Endodermal cell (in vitro differentiated cells): ENCODE measurements at regions not wholly inside any gene's neighbourhood (a gene's known extent, or its start where the extent isn't known, plus 50 kb on each side); places are given as distances from the start of the nearest gene placed in this dataset.
"Not testable (repeated sequence)": the region's sequence is repeated elsewhere in the genome, so short reads cannot be mapped to it uniquely, and the experiment has no call there.

Experiments used
- DNase-seq: peaks from one replicate; pipeline ENCODE4 v3.0.0-alpha.2; 2017
- H3K27ac ChIP-seq: 2 replicates; pipeline ENCODE4 v1.5.1; 2013; ENCODE audit warnings: mild to moderate bottlenecking, low read depth, low read length, moderate library complexity
- H3K27me3 ChIP-seq: 2 replicates; pipeline ENCODE4 v1.6.1; 2013; ENCODE audit warnings: mild to moderate bottlenecking, low read length, moderate library complexity; ENCODE audit not compliant: insufficient read depth, control insufficient read depth, poor library complexity, severe bottlenecking
- H3K36me3 ChIP-seq: 2 replicates; pipeline ENCODE4 v1.7.0; 2013; ENCODE audit warnings: mild to moderate bottlenecking, low read length, moderate library complexity; ENCODE audit not compliant: control insufficient read depth, insufficient read depth
- H3K4me1 ChIP-seq: one replicate; pipeline ENCODE4 v1.7.0; 2013; ENCODE audit warnings: low read length; ENCODE audit not compliant: control insufficient read depth, insufficient read depth
- H3K4me3 ChIP-seq: 2 replicates; pipeline ENCODE4 v1.5.1; 2013; ENCODE audit warnings: mild to moderate bottlenecking, low read length, moderate library complexity
- H3K9ac ChIP-seq: 2 replicates; pipeline ENCODE4 v1.6.1; 2013; ENCODE audit warnings: mild to moderate bottlenecking, low read length, moderate library complexity; ENCODE audit not compliant: poor library complexity, severe bottlenecking; ENCODE audit errors: extremely low read depth
- H3K9me3 ChIP-seq: 2 replicates; pipeline ENCODE4 v1.6.1; 2013; ENCODE audit warnings: mild to moderate bottlenecking, low read length, moderate library complexity; ENCODE audit not compliant: control insufficient read depth
- H3K27ac Mint-ChIP-seq: 2 replicates; pipeline ENCODE4 v1.8.0; 2020; ENCODE audit warnings: mixed read lengths
- H3K27me3 Mint-ChIP-seq: 2 replicates; pipeline ENCODE4 v1.8.0; 2021; ENCODE audit warnings: mild to moderate bottlenecking, mixed read lengths; ENCODE audit not compliant: insufficient read depth
- H3K36me3 Mint-ChIP-seq: 2 replicates; pipeline ENCODE4 v1.8.0; 2020; ENCODE audit warnings: low read depth, mixed read lengths
- H3K4me1 Mint-ChIP-seq: 2 replicates; pipeline ENCODE4 v1.8.0; 2020; ENCODE audit warnings: mixed read lengths
- H3K4me3 Mint-ChIP-seq: 2 replicates; pipeline ENCODE4 v1.8.0; 2020; ENCODE audit warnings: mild to moderate bottlenecking, moderate library complexity, mixed read lengths
- H3K9me3 Mint-ChIP-seq: 2 replicates; pipeline ENCODE4 v1.8.0; 2020; ENCODE audit warnings: mild to moderate bottlenecking, mixed read lengths
- WGBS, 2 experiments: methylation state at CpG; one replicate each; pipeline versions ENCODE4 v1.1.5 to v1.1.7; 2013; ENCODE audit warnings: missing lambda C conversion rate in 2 of 2, mixed read lengths in 1 of 2; ENCODE audit not compliant: insufficient coverage in 1 of 2, insufficient read length in 1 of 2; 5-methylcytosine and 5-hydroxymethylcytosine counted together
- TF ChIP-seq, protein P1 (sequence below): fragments of 200-600 bp; sonication (generic); conservative IDR thresholded peaks from 2 replicates; pipeline ENCODE4 v1.5.0; 2021; ENCODE audit warnings: antibody characterized with exemption, mild to moderate bottlenecking

DNA sequence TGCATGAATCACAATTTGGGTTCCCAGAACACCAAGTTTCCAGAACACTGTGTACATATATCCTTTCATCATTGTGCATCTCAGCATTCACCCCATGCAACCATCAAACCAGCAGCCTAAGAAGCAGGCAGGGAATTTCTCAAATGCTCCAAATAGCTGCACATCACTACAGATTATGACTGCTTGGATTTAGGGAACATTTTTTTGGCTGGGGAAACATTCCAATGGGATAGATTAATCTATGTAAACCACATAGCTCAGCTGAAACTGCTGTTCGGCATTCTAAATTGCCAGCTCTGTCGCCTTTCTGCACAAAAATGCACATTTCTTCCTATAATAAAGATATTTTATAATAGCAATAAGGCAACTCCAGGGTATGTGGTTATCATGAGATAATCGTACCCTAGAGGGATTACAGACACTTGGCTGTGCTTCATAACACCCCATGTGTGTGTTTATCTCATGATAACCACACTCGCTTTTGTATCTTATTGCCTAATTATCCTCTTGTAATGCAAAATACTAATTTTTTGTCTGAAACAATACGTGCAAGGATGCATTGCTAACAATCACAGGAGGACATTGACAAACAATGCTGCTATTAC, 483.7 kb upstream of the DPH6 start:
- no peaks in the 10 kb centered on the region for H3K4me1 ChIP-seq
- 86 to 100% methylated on average over 3 to 5 of the region's 5 CpGs for WGBS, 2 experiments
- peaks cover 6% of the 10 kb centered on the region for H3K27me3 Mint-ChIP-seq
- no peak overlapping the region for H3K27ac ChIP-seq
- H3K9ac ChIP-seq, result no peak overlapping the region
- no peak overlapping the region for H3K27ac Mint-ChIP-seq
- TF ChIP-seq, protein P1, sequence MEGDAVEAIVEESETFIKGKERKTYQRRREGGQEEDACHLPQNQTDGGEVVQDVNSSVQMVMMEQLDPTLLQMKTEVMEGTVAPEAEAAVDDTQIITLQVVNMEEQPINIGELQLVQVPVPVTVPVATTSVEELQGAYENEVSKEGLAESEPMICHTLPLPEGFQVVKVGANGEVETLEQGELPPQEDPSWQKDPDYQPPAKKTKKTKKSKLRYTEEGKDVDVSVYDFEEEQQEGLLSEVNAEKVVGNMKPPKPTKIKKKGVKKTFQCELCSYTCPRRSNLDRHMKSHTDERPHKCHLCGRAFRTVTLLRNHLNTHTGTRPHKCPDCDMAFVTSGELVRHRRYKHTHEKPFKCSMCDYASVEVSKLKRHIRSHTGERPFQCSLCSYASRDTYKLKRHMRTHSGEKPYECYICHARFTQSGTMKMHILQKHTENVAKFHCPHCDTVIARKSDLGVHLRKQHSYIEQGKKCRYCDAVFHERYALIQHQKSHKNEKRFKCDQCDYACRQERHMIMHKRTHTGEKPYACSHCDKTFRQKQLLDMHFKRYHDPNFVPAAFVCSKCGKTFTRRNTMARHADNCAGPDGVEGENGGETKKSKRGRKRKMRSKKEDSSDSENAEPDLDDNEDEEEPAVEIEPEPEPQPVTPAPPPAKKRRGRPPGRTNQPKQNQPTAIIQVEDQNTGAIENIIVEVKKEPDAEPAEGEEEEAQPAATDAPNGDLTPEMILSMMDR, result no peak
- DNase-seq, result no peak
- H3K36me3 ChIP-seq, result no peaks in the 10 kb centered on the region
- H3K27me3 ChIP-seq, result peaks cover 5% of the 10 kb centered on the region
- H3K36me3 Mint-ChIP-seq, result no peaks in the 10 kb centered on the region
- no peaks in the 10 kb centered on the region for H3K9me3 ChIP-seq
- H3K4me1 Mint-ChIP-seq, result peaks cover 9% of the 10 kb centered on the region
- H3K4me3 Mint-ChIP-seq, result no peak overlapping the region
- H3K4me3 ChIP-seq, result no peak overlapping the region
- no peaks in the 10 kb centered on the region for H3K9me3 Mint-ChIP-seq

DNA sequence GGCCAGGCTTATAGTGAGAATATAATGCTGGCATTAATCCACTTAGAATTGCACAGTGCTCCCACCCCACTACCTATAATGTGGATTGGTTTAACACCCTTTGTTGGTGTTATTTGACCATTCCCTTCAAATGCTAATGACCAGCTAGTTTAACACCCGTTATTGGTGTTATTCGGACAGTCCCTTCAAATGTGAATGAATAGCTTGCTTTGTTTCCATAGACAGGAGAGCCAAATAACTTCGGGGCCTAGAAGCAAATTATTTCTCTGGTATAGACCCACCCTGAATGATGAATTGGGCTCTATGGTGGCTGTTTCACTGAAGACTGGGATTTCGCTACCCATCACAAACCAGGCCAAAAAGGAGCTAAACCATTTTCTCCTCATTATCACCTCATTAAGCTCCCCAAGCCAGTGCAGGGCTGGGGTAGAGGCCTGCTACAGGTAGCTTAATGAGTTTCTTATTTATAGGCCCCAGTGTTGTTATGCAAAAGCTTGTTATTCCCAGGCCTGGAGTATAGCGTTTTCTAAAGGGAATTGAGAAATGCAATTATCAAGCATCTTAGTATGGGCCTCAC, 494.1 kb upstream of the DPH6 start:
- Histone ChIP-seq H3K9ac (no peak overlapping the region), H3K4me1 (no peaks in the 10 kb centered on the region), H3K4me3 (no peak overlapping the region), H3K27ac (no peak overlapping the region), H3K9me3 (no peaks in the 10 kb centered on the region), H3K36me3 (no peaks in the 10 kb centered on the region), H3K27me3 (peaks cover 7% of the 10 kb centered on the region)
- Mint-ChIP-seq H3K36me3 (no peaks in the 10 kb centered on the region), H3K27me3 (peaks cover 34% of the 10 kb centered on the region), H3K27ac (no peak overlapping the region), H3K4me1 (peaks cover 13% of the 10 kb centered on the region), H3K9me3 (no peaks in the 10 kb centered on the region), H3K4me3 (no peak overlapping the region)
- TF ChIP-seq, protein P1, result no peak
- DNase-seq, result peak; percentile 83
- 38 to 40% methylated on average over 2 to 5 of the region's 5 CpGs for WGBS, 2 experiments

DNA sequence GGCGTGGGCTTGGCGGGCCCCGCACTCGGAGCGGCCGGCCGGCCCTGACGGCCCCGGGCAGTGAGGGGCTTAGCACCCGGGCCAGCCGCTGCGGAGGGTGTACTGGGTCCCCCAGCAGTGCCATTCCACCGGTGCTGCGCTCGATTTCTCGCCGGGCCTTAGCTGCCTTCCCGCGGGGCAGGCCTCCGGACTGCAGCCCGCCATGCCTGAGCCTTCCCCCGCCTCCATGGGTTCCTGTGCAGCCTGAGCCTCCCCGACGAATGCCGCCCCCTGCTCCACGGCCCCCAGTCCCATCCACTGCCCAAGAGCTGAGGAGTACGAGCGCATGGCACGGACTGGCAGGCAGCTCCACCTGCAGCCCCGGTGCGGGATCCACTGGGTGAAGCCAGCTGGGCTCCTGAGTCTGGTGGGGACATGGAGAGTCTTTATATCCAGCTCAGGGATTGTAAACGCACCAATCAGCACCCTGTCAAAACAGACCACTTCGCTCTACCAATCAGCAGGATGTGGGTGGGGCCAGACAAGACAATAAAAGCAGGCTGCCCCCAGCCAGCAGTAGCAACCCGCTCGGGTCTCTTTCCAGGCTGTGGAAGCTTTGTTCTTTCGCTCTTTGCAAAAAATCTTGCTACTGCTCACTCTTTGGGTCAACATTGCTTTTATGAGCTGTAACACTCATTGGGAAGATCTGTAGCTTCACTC, 501.2 kb upstream of the DPH6 start:
- H3K4me3 ChIP-seq, H3K4me3 Mint-ChIP-seq, H3K9me3 ChIP-seq, H3K36me3 Mint-ChIP-seq, H3K4me1 ChIP-seq, H3K9ac ChIP-seq, H3K27ac Mint-ChIP-seq, H3K36me3 ChIP-seq, H3K27me3 ChIP-seq, H3K9me3 Mint-ChIP-seq, H3K27ac ChIP-seq, DNase-seq, H3K4me1 Mint-ChIP-seq, H3K27me3 Mint-ChIP-seq: not testable (repeated sequence)
- whole genome bisulfite sequencing, 2 experiments, result 94 to 97% methylated on average over 15 to 36 of the region's 36 CpGs
